Dermis blood vessel endothelial cell (primary cell): ENCODE measurements at regions not wholly inside any gene's neighbourhood (a gene's known extent, or its start where the extent isn't known, plus 50 kb on each side); places are given as distances from the start of the nearest gene placed in this dataset.

Experiments
- DNase-seq: peaks from one replicate; pipeline ENCODE4 v3.0.0; 2010

GRCh38 chr1:219664310-219665029 is 51.6 kb upstream of the ZC3H11B start:
- DNase-seq = no peak
